GM12873 (cell line): ENCODE measurements at regions not wholly inside any gene's neighbourhood (a gene's known extent, or its start where the extent isn't known, plus 50 kb on each side); places are given as distances from the start of the nearest gene placed in this dataset.

ENCODE experiments used
- TF ChIP-seq, protein P1 (sequence below): IDR thresholded peaks from 2 replicates; pipeline ENCODE4 v1.5.1; 2012; ENCODE audit warnings: low read depth, mild to moderate bottlenecking, moderate library complexity, low read length, control low read depth; ENCODE audit not compliant: insufficient read depth; ENCODE audit errors: missing control alignments

DNA sequence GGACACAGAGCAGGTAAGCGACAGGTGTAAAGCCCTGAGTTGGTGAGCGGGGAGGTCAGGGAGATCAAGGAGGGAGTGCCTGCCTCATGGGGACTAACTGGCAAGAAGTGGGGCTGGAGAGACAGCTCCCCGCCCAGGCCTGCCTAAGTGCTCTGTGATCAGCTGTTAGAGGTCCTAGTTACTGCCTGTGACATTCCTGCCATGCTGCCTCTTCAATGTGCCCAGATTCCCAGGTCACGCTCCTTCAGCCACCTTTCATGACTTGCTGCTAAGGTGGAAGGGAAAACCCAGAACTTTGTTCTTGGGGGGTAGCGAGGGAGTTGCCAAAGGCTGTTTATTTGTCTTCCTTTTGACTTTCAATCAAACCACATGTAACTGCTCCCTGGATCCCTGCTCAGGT lies 114.3 kb upstream of the ZNF438 start:
- TF ChIP-seq, protein P1, sequence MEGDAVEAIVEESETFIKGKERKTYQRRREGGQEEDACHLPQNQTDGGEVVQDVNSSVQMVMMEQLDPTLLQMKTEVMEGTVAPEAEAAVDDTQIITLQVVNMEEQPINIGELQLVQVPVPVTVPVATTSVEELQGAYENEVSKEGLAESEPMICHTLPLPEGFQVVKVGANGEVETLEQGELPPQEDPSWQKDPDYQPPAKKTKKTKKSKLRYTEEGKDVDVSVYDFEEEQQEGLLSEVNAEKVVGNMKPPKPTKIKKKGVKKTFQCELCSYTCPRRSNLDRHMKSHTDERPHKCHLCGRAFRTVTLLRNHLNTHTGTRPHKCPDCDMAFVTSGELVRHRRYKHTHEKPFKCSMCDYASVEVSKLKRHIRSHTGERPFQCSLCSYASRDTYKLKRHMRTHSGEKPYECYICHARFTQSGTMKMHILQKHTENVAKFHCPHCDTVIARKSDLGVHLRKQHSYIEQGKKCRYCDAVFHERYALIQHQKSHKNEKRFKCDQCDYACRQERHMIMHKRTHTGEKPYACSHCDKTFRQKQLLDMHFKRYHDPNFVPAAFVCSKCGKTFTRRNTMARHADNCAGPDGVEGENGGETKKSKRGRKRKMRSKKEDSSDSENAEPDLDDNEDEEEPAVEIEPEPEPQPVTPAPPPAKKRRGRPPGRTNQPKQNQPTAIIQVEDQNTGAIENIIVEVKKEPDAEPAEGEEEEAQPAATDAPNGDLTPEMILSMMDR, result no peak

DNA sequence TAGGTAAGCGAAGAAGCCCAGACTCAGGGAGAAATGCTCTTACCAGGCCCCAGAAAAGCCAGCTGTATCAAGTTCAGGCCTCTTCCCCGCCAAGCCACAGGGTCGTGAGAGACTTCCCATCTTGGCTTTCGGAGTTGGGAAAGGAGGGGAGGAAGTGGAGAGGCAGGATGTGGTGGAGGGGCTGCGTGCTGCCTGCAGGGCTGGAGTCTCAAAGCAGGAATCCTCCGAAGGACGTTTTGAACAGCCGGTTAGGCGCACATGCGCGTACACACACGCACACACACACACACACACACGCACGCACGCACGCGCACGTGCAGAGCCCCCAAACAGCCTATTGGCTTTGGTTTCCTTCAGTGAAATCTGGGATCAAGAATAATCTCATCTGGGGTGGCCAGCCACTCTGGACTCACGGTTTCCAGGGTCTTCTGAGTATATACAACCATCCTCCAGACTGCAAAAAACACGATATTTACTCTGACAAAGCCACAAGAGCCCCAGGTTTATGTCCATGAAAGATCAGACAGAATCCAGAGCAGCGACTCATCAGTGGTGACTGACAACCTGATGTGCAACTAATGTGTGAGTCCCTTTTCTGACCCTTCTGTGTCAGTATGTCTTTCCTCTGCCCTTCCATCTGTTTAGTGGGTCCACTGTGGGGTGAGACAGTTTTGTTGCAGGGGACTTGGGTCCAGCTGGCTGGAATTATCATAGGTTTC lies 115.0 kb upstream of the ZNF438 start:
- TF ChIP-seq, protein P1, result no peak

DNA sequence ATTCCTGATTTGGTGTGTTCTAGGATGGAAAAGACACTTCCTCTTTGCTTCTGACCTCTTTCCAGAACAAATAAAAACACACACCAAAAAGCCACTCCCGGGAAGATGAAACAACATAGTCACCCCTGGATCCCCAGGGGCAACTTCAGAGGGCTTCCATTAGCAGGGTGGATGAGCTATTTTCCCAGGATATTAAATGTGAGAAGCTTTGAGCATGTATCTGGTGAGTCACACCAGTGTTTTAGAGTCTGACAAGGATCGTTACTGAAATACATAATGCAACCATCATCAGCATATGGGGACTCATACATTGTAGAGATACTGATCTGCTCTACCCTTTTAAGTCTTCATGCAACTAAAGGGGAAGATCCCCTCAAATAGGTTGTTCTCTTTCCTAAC lies 115.5 kb upstream of the ZNF438 start:
- TF ChIP-seq, protein P1, result no peak

DNA sequence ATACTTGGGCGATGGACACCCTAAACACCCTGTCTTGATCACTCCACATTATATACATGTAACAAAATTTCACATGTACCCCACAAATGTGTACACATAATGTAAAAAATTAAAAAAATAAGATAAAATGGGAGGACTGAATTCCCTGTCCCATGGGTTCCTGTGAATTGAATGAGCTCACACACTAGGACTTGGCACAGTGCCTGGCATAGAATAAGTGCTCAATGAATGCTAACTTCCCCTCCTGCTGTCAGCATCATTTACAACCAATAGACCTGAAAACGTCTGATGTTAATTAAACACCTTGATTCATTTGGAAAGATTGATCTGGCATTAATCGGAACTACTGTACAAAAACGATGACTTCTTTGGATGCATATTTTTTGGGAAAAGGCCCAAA lies 117.3 kb upstream of the ZNF438 start:
- TF ChIP-seq, protein P1, result no peak

DNA sequence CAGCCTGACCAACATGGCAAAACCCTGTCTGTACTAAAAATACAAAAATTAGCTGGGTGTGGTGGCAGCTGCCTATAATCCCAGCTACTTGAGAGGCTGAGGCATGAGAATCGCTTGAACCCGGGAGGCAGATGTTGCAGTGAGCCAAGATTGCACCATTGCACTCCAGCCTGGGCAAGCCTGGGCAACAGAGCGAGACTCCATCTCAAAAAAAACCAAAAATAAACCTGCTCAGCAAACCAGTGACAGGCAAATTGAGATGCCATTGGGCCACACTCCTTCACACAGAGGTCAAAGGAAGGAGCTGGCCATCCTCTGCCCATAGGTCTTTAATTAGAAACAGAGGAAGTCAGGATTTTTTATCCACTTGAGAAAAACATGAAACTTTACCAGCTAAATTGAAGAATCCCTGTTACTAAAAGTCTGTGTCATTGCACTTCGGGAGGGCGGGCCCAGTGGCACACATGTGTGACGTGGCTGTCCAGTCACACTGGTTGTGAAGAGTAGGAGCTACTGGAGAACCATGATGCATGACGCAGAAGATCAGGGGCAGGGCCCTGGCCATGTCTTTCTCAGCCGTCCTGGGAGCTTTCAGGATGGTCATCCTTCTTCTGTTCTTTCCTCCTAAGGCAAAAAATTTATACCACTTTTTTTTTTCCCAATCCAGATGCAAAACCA lies 118.3 kb upstream of the ZNF438 start:
- TF ChIP-seq, protein P1, result no peak

DNA sequence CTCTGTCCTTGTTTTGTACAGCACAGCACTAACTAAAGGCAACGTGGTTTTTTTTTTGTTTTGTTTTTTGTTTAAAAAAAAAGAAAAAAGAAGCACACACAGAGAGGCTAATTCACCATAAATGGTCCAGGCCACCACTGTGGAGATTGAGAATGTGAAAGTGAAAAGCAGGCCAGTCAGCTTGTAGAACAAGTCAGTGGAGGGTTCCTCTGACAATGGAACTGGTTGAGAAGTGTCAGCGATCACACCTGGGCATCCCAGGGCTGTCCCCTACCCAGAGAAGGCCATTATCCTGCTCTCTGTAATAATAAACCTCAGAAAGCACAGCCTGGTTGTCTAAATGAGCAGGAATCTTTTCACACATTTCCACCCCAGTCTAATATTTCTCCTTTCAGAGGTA lies 119.6 kb upstream of the ZNF438 start:
- TF ChIP-seq, protein P1, result no peak

DNA sequence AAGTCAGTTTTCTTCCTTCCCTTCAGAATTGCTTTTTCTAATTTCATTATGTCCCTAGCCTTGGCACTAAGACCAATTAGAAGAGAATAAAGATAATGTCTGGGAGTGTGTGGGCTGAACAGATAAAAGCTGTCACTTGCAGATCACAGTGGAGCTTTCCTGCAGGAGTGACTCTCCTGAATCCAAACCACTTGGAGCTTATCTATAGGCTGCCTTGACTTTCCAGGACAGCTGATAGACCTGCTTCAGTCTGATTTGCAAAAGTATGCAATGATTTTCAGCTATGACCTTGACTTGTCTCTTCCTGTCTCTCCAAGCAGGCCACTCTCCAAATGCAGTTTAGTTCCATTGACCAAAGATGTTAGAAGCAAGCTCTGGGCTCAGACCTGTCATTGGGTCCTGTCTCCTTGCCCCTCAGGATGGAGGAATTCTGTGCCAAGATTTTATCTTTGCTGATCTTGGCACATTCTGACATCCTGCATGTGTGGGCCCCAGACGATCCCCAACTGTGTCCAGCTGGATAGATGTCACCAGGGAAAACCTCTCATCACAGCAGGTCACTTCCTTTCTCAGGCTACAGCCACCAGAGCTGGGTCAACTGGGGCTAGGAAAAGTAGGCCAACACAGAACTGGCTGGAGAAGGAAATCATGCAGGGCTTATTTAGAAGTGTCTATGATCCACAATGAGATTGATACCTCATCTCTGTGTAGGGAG lies 120.9 kb upstream of the ZNF438 start:
- TF ChIP-seq, protein P1, result no peak
